Aorta (tissue), 5 donors: ENCODE measurements at regions not wholly inside any gene's neighbourhood (a gene's known extent, or its start where the extent isn't known, plus 50 kb on each side); places are given as distances from the start of the nearest gene placed in this dataset.

Experiments
- ATAC-seq: fragments of 200-7000 bp; cut with Tn5 transposase; one replicate; pipeline ENCODE4 v1.9.1; 2022; ENCODE audit warnings: moderate library complexity; ENCODE audit not compliant: low FRiP score
- DNase-seq, 2 donors: peaks; one replicate each; pipeline ENCODE4 v3.0.0-alpha.2; 2020
- H3K27ac ChIP-seq, 2 donors: one replicate each; pipeline ENCODE4 v1.5.1; 2013; ENCODE audit warnings: low read length in 2 of 2, mild to moderate bottlenecking in 2 of 2, moderate library complexity in 2 of 2, control low read depth in 1 of 2, inconsistent platforms in 1 of 2, low read depth in 1 of 2
- H3K27me3 ChIP-seq, 2 donors: one replicate each; pipeline ENCODE4 v1.6.1; 2013; ENCODE audit warnings: control low read depth in 1 of 2, low read length in 1 of 2, mild to moderate bottlenecking in 1 of 2, moderate library complexity in 1 of 2; ENCODE audit not compliant: insufficient read depth in 2 of 2, control insufficient read depth in 1 of 2
- H3K36me3 ChIP-seq, 2 donors: one replicate each; pipeline ENCODE4 v1.6.1; 2013; ENCODE audit warnings: control low read depth in 1 of 2, low read length in 1 of 2, mild to moderate bottlenecking in 1 of 2; ENCODE audit not compliant: insufficient read depth in 2 of 2, control insufficient read depth in 1 of 2
- H3K4me1 ChIP-seq, 2 donors: one replicate each; pipeline ENCODE4 v1.6.1; 2013; ENCODE audit warnings: low read length in 2 of 2, control low read depth in 1 of 2, mild to moderate bottlenecking in 1 of 2, moderate library complexity in 1 of 2; ENCODE audit not compliant: insufficient read depth in 2 of 2, control insufficient read depth in 1 of 2
- H3K4me3 ChIP-seq, 2 donors: one replicate each; pipeline ENCODE4 v1.5.1; 2013; ENCODE audit warnings: low read length in 2 of 2, control low read depth in 1 of 2, mild to moderate bottlenecking in 1 of 2
- H3K9me3 ChIP-seq: one replicate; pipeline ENCODE4 v1.6.1; 2013; ENCODE audit warnings: mild to moderate bottlenecking, low read length; ENCODE audit not compliant: control insufficient read depth
- WGBS, 2 donors: extraction: QIAGEN DNeasy Blood & Tissue Kit; methylation state at CpG; one replicate each; pipeline ENCODE4 v1.1.7; 2013; 5-methylcytosine and 5-hydroxymethylcytosine counted together
- intact Hi-C, 2 donors: fragments of 100-400 bp; cut with DNase I; formaldehyde crosslinking; loops; one replicate each; pipeline versions ENCODE4 v1.14.2 to v1.15.0; 2022
- donor health status: healthy with polysubstance abuse.
- donor health status: Bipolar disorder and iron deficiency.
- donor health status: DM: no; HTN: no; CAD: no.
- donor health status: DM: no; HTN: no; CAD: no.
- donor health status: DM: yes; HTN: yes; CAD: no.

GRCh38 chr9:87109851-87110250 is 162.5 kb upstream of the GAS1 start:
- no peaks in the 10 kb centered on the region for H3K36me3 ChIP-seq
- no peak for ATAC-seq
- H3K4me1 ChIP-seq, result peaks cover 4 to 7% of the 10 kb centered on the region in 2 donors
- intact Hi-C loops, result loop anchor here (5.0 kb wide), 2 partner anchors 37 to 293 kb away; no protein-coding TSS in a partner anchor
- H3K27ac ChIP-seq, result no peak overlapping the region
- DNase-seq, result no peak
- H3K4me3 ChIP-seq, result no peak overlapping the region
- peaks cover 3% of the 10 kb centered on the region for H3K9me3 ChIP-seq
- no peaks in the 10 kb centered on the region for H3K27me3 ChIP-seq

DNA sequence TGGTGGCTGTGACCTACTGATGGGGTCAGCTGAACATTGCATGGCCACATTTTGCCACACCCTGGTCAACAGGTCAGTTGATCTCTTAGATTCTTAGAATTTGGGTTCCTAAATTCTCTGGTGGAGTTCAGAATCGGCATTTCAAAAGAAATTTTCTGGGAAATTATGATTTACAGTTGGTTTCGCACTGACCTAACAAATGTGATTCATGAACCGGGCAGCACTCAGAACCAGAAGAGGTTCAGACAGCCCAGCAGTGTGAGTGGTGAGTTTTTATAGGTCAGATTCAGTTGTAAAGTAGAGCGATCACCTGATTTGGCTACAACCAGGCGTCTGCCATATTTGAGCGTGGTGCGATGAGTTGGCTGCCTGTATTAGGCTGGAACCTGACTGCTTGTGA is 163.7 kb upstream of the GAS1 start:
- Histone ChIP-seq H3K27ac (no peak overlapping the region), H3K9me3 (peaks cover 3% of the 10 kb centered on the region), H3K4me1 (peaks cover 4 to 7% of the 10 kb centered on the region in 2 donors), H3K27me3 (no peaks in the 10 kb centered on the region), H3K36me3 (no peaks in the 10 kb centered on the region), H3K4me3 (no peak overlapping the region)
- intact Hi-C loops, result loop anchor here in 1 of 2 donors (5.0 kb wide), 1 partner anchor 36 kb away; no protein-coding TSS in a partner anchor
- ATAC-seq (no peak), DNase-seq (no peak)
- 98 to 99% methylated on average over 7 of the region's 7 CpGs for WGBS, 2 donors

DNA sequence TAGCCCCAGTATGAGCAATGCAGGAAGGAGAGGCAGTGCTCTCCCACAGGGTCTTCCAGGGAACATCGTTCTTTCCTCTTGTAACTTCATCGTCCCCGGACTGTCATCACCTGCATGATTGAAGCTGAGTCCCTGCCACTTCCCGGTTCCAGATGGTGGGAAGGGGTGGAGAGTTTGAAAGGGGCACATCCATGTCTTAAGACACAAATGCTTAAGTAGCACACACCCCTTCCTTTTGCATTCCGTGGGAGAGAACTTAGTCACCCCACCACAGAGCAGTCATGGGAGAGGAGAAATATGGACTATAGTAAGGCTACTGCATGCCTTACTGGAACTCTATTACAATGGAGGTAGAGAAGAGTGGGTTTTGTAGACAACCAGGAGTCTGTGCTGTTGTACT is 165.3 kb upstream of the GAS1 start:
- Histone ChIP-seq H3K36me3 (no peaks in the 10 kb centered on the region), H3K4me3 (no peak overlapping the region), H3K4me1 (peaks cover 4 to 10% of the 10 kb centered on the region in 2 donors), H3K27ac (no peak overlapping the region), H3K27me3 (no peaks in the 10 kb centered on the region), H3K9me3 (peaks cover 3% of the 10 kb centered on the region)
- 88 to 95% methylated on average over 5 of the region's 5 CpGs for WGBS, 2 donors
- DNase-seq, result no peak
- no peak for ATAC-seq
- intact Hi-C loops, result loop anchor here in 1 of 2 donors (5.0 kb wide), 1 partner anchor 35 kb away; no protein-coding TSS in a partner anchor

GRCh38 chr9:87113874-87114273 is 166.6 kb upstream of the GAS1 start:
- no peaks in the 10 kb centered on the region for H3K36me3 ChIP-seq
- H3K27ac ChIP-seq, result no peak overlapping the region
- H3K27me3 ChIP-seq, result no peaks in the 10 kb centered on the region
- H3K9me3 ChIP-seq, result peaks cover 3% of the 10 kb centered on the region
- ATAC-seq (no peak), DNase-seq (no peak)
- 95 to 97% methylated on average over 2 of the region's 2 CpGs for WGBS, 2 donors
- intact Hi-C loops, result loop anchor here in 1 of 2 donors (5.0 kb wide), 1 partner anchor 33 kb away; no protein-coding TSS in a partner anchor
- no peak overlapping the region for H3K4me3 ChIP-seq
- peaks cover 0 to 7% of the 10 kb centered on the region in 2 donors for H3K4me1 ChIP-seq

- no peak overlapping the region for H3K4me3 ChIP-seq
- peaks cover 2% of the 10 kb centered on the region for H3K9me3 ChIP-seq
- DNase-seq (no peak), ATAC-seq (no peak)
- no peaks in the 10 kb centered on the region for H3K27me3 ChIP-seq
- intact Hi-C loops, result loop anchor here in 1 of 2 donors (5.0 kb wide), 1 partner anchor 48 kb away; no protein-coding TSS in a partner anchor
- peaks cover 6% of the 10 kb centered on the region in 2 donors for H3K4me1 ChIP-seq
- no peak overlapping the region for H3K27ac ChIP-seq
- 8% methylated on average over 1 of the region's 1 CpG for WGBS, 2 donors
- no peaks in the 10 kb centered on the region for H3K36me3 ChIP-seq
Observed at GRCh38 chr9:87115785-87116184, 168.5 kb upstream of the GAS1 start.

- intact Hi-C loops, result loop anchor here in 1 of 2 donors (5.0 kb wide), 1 partner anchor 49 kb away; no protein-coding TSS in a partner anchor
- Histone ChIP-seq H3K36me3 (no peaks in the 10 kb centered on the region), H3K27me3 (no peaks in the 10 kb centered on the region), H3K27ac (peak overlapping the region in 1 of 2 donors; percentile 55), H3K4me1 (peaks cover 6% of the 10 kb centered on the region in 2 donors), H3K4me3 (no peak overlapping the region), H3K9me3 (no peaks in the 10 kb centered on the region)
- ATAC-seq (peak; percentile 19), DNase-seq (no peak)
- WGBS, 2 donors, result 75 to 91% methylated on average over 3 of the region's 3 CpGs
Observed at GRCh38 chr9:87116492-87116891, 169.2 kb upstream of the GAS1 start.

- H3K4me3 ChIP-seq, result no peak overlapping the region
- H3K9me3 ChIP-seq, result no peaks in the 10 kb centered on the region
- 71 to 83% methylated on average over 1 of the region's 1 CpG for WGBS, 2 donors
- peaks cover 6% of the 10 kb centered on the region in 2 donors for H3K4me1 ChIP-seq
- H3K27ac ChIP-seq, result no peak overlapping the region
- ATAC-seq (no peak), DNase-seq (no peak)
- H3K27me3 ChIP-seq, result no peaks in the 10 kb centered on the region
- H3K36me3 ChIP-seq, result no peaks in the 10 kb centered on the region
- intact Hi-C loops, result loop anchor here in 1 of 2 donors (5.0 kb wide), 1 partner anchor 51 kb away; no protein-coding TSS in a partner anchor
Observed at GRCh38 chr9:87118594-87118993, 171.3 kb upstream of the GAS1 start.

GRCh38 chr9:87119328-87119881 is 172.1 kb upstream of the GAS1 start:
- Histone ChIP-seq H3K36me3 (no peaks in the 10 kb centered on the region), H3K4me1 (peaks cover 5 to 6% of the 10 kb centered on the region in 2 donors), H3K9me3 (no peaks in the 10 kb centered on the region), H3K27ac (peak overlapping the region in 1 of 2 donors; percentile 96), H3K4me3 (no peak overlapping the region), H3K27me3 (no peaks in the 10 kb centered on the region)
- intact Hi-C loops, result loop anchor here in 1 of 2 donors (5.0 kb wide), 1 partner anchor 52 kb away; no protein-coding TSS in a partner anchor
- DNase-seq (peak in 1 of 2 donors; percentile 58), ATAC-seq (peak; percentile 60)
- 22 to 24% methylated on average over 11 of the region's 11 CpGs for WGBS, 2 donors

- H3K27ac ChIP-seq, result peak overlapping the region; percentile 20 to 48
- H3K27me3 ChIP-seq, result no peaks in the 10 kb centered on the region
- H3K4me1 ChIP-seq, result peaks cover 5 to 6% of the 10 kb centered on the region in 2 donors
- ATAC-seq (no peak), DNase-seq (no peak)
- WGBS, 2 donors, result 14 to 16% methylated on average over 5 of the region's 5 CpGs
- no peak overlapping the region for H3K4me3 ChIP-seq
- H3K9me3 ChIP-seq, result no peaks in the 10 kb centered on the region
- intact Hi-C loops, result no loop called here
- no peaks in the 10 kb centered on the region for H3K36me3 ChIP-seq
Observed at GRCh38 chr9:87120610-87121009, 173.3 kb upstream of the GAS1 start.
